K562 (cell line): ENCODE measurements at regions not wholly inside any gene's neighbourhood (a gene's known extent, or its start where the extent isn't known, plus 50 kb on each side); places are given as distances from the start of the nearest gene placed in this dataset.

Experiments
- CC2D1A ChIP-seq: fragments of 450-650 bp; IDR thresholded peaks from 2 replicates; pipeline ENCODE4 v1.6.1; 2017; ENCODE audit warnings: mild to moderate bottlenecking
- EP300 ChIP-seq: IDR thresholded peaks from 2 replicates; pipeline ENCODE4 v1.6.1; 2012; ENCODE audit warnings: low read length, improper control_type of control experiment
- HNRNPLL ChIP-seq: fragments of 200-400 bp; formaldehyde crosslinking; IDR thresholded peaks from 2 replicates; pipeline ENCODE4 v1.6.1; 2017; ENCODE audit warnings: low read length, low read depth, mild to moderate bottlenecking; ENCODE audit not compliant: poor library complexity, severe bottlenecking
- NELFE ChIP-seq: IDR thresholded peaks from 2 replicates; pipeline ENCODE4 v1.6.1; 2011; ENCODE audit warnings: mild to moderate bottlenecking; ENCODE audit not compliant: insufficient read depth, insufficient read length
- POLR3G ChIP-seq: IDR thresholded peaks from 2 replicates; pipeline ENCODE4 v1.6.1; 2011; ENCODE audit not compliant: insufficient read length, insufficient replicate concordance; ENCODE audit errors: extremely low read depth
- PTRF ChIP-seq: fragments of 450-650 bp; IDR thresholded peaks from 2 replicates; pipeline ENCODE4 v1.6.1; 2016; ENCODE audit warnings: mild to moderate bottlenecking, missing genetic modification characterization, missing compliant biosample characterization
- ZNF347 ChIP-seq: fragments of 450-650 bp; formaldehyde crosslinking; IDR thresholded peaks from 2 replicates; pipeline ENCODE4 v1.4.0; 2020; ENCODE audit warnings: low read depth, mild to moderate bottlenecking, moderate library complexity
- ZNF551 ChIP-seq: fragments of 250-450 bp; sonication (Bioruptor Pico); IDR thresholded peaks from 2 replicates; pipeline ENCODE4 v1.5.0; 2021; ENCODE audit warnings: mild to moderate bottlenecking, moderate library complexity
- ZNF696 ChIP-seq: fragments of 250-450 bp; sonication (Bioruptor Pico); conservative IDR thresholded peaks from 2 replicates; pipeline ENCODE4 v1.4.0; 2020; ENCODE audit warnings: mild to moderate bottlenecking, moderate library complexity
- TF ChIP-seq, protein P1 (sequence below): fragments of 250-450 bp; sonication (Bioruptor Pico); IDR thresholded peaks from 2 replicates; pipeline ENCODE4 v1.4.0; 2020; ENCODE audit warnings: mild to moderate bottlenecking, moderate library complexity
- TF ChIP-seq, protein P2 (sequence below): fragments of 250-450 bp; sonication (Bioruptor Pico); IDR thresholded peaks from 2 replicates; pipeline ENCODE4 v1.5.0; 2021; ENCODE audit warnings: mild to moderate bottlenecking, borderline replicate concordance
- TF ChIP-seq, protein P3 (sequence below): fragments of 250-450 bp; sonication (Bioruptor Pico); IDR thresholded peaks from 2 replicates; pipeline ENCODE4 v1.8.0; 2022; ENCODE audit warnings: moderate library complexity, mild to moderate bottlenecking, inconsistent platforms

DNA sequence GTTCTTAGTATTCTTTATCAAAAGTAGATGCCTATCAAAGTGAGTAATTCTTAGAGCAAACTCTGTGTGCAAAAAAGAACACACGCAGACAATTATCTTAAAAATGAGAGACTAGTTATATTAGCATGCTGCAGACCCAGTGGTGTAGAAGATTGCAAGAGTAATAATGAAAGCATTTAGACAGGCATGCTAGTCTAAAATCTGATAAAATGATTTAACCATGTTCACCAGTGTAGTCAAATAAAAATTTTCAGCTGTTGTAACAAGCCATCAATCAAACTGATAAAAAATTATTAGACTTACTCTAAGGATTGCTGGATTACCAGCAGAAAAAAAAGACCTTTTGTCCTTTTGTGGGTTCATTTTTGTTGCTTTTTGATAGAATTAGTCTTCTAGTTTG lies 241.9 kb upstream of the TLE4 start (continued):
- TF ChIP-seq, protein P1, sequence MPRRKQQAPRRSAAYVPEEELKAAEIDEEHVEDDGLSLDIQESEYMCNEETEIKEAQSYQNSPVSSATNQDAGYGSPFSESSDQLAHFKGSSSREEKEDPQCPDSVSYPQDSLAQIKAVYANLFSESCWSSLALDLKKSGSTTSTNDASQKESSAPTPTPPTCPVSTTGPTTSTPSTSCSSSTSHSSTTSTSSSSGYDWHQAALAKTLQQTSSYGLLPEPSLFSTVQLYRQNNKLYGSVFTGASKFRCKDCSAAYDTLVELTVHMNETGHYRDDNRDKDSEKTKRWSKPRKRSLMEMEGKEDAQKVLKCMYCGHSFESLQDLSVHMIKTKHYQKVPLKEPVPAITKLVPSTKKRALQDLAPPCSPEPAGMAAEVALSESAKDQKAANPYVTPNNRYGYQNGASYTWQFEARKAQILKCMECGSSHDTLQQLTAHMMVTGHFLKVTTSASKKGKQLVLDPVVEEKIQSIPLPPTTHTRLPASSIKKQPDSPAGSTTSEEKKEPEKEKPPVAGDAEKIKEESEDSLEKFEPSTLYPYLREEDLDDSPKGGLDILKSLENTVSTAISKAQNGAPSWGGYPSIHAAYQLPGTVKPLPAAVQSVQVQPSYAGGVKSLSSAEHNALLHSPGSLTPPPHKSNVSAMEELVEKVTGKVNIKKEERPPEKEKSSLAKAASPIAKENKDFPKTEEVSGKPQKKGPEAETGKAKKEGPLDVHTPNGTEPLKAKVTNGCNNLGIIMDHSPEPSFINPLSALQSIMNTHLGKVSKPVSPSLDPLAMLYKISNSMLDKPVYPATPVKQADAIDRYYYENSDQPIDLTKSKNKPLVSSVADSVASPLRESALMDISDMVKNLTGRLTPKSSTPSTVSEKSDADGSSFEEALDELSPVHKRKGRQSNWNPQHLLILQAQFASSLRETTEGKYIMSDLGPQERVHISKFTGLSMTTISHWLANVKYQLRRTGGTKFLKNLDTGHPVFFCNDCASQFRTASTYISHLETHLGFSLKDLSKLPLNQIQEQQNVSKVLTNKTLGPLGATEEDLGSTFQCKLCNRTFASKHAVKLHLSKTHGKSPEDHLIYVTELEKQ, result no peak
- TF ChIP-seq ZNF551 (no peak), ZNF347 (no peak), POLR3G (no peak), HNRNPLL (no peak), CC2D1A (no peak), NELFE (no peak), PTRF (tag) (no peak), ZNF696 (CRISPR knock-in tag) (no peak), EP300 (no peak)
- TF ChIP-seq, protein P2, sequence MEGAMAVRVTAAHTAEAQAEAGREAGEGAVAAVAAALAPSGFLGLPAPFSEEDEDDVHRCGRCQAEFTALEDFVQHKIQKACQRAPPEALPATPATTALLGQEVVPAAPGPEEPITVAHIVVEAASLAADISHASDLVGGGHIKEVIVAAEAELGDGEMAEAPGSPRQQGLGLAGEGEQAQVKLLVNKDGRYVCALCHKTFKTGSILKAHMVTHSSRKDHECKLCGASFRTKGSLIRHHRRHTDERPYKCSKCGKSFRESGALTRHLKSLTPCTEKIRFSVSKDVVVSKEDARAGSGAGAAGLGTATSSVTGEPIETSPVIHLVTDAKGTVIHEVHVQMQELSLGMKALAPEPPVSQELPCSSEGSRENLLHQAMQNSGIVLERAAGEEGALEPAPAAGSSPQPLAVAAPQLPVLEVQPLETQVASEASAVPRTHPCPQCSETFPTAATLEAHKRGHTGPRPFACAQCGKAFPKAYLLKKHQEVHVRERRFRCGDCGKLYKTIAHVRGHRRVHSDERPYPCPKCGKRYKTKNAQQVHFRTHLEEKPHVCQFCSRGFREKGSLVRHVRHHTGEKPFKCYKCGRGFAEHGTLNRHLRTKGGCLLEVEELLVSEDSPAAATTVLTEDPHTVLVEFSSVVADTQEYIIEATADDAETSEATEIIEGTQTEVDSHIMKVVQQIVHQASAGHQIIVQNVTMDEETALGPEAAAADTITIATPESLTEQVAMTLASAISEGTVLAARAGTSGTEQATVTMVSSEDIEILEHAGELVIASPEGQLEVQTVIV (CRISPR knock-in tag), result no peak
- TF ChIP-seq, protein P3, sequence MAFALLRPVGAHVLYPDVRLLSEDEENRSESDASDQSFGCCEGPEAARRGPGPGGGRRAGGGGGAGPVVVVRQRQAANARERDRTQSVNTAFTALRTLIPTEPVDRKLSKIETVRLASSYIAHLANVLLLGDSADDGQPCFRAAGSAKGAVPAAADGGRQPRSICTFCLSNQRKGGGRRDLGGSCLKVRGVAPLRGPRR (CRISPR knock-in tag), result no peak
